HEK293 (cell line): ENCODE measurements at regions not wholly inside any gene's neighbourhood (a gene's known extent, or its start where the extent isn't known, plus 50 kb on each side); places are given as distances from the start of the nearest gene placed in this dataset.

Experiments used
- EGR2 ChIP-seq: fragments of 450-650 bp; formaldehyde crosslinking; IDR thresholded peaks from 2 replicates; pipeline ENCODE4 v1.5.1; 2016; ENCODE audit warnings: low read depth, missing biosample characterization, missing genetic modification characterization
- GLIS1 ChIP-seq: fragments of 450-650 bp; formaldehyde crosslinking; IDR thresholded peaks from 2 replicates; pipeline ENCODE4 v1.5.1; 2016; ENCODE audit warnings: missing biosample characterization, missing genetic modification characterization
- IKZF3 ChIP-seq: fragments of 450-650 bp; IDR thresholded peaks from 2 replicates; pipeline ENCODE4 v1.5.0; 2018; ENCODE audit warnings: missing biosample characterization, mild to moderate bottlenecking, missing genetic modification characterization, moderate library complexity
- KLF9 ChIP-seq: fragments of 450-650 bp; formaldehyde crosslinking; IDR thresholded peaks from 2 replicates; pipeline ENCODE4 v1.5.1; 2016; ENCODE audit warnings: missing biosample characterization, missing genetic modification characterization, low read depth
- PRDM1 ChIP-seq: fragments of 450-650 bp; formaldehyde crosslinking; IDR thresholded peaks from 2 replicates; pipeline ENCODE4; 2016; ENCODE audit warnings: missing biosample characterization, missing genetic modification characterization
- PRDM2 ChIP-seq: fragments of 450-650 bp; formaldehyde crosslinking; IDR thresholded peaks from 2 replicates; pipeline ENCODE4 v1.5.1; 2016; ENCODE audit warnings: missing biosample characterization, missing genetic modification characterization, borderline replicate concordance
- PRDM6 ChIP-seq: fragments of 450-650 bp; formaldehyde crosslinking; IDR thresholded peaks from 2 replicates; pipeline ENCODE4 v1.5.1; 2017; ENCODE audit warnings: missing biosample characterization, missing genetic modification characterization
- SCRT1 ChIP-seq: fragments of 450-650 bp; formaldehyde crosslinking; IDR thresholded peaks from 2 replicates; pipeline ENCODE4 v1.5.1; 2016; ENCODE audit warnings: missing biosample characterization, missing genetic modification characterization, borderline replicate concordance
- SP7 ChIP-seq: fragments of 450-650 bp; formaldehyde crosslinking; IDR thresholded peaks from 2 replicates; pipeline ENCODE4 v1.5.1; 2016; ENCODE audit warnings: missing biosample characterization, missing genetic modification characterization
- YY1 ChIP-seq: fragments of 450-650 bp; formaldehyde crosslinking; IDR thresholded peaks from 2 replicates; pipeline ENCODE4 v1.5.1; 2018; ENCODE audit warnings: missing biosample characterization, missing genetic modification characterization
- ZBTB48 ChIP-seq: fragments of 450-650 bp; formaldehyde crosslinking; IDR thresholded peaks from 2 replicates; pipeline ENCODE4 v1.5.1; 2016; ENCODE audit warnings: missing biosample characterization, missing genetic modification characterization
- ZFHX2 ChIP-seq: fragments of 450-650 bp; formaldehyde crosslinking; conservative IDR thresholded peaks from 2 replicates; pipeline ENCODE4 v1.5.1; 2016; ENCODE audit warnings: missing biosample characterization, missing genetic modification characterization
- ZNF157 ChIP-seq: fragments of 450-650 bp; formaldehyde crosslinking; IDR thresholded peaks from 2 replicates; pipeline ENCODE4 v1.5.1; 2016; ENCODE audit warnings: missing biosample characterization, missing genetic modification characterization
- ZNF169 ChIP-seq: fragments of 450-650 bp; formaldehyde crosslinking; IDR thresholded peaks from 2 replicates; pipeline ENCODE4 v1.5.1; 2016; ENCODE audit warnings: missing biosample characterization, missing genetic modification characterization
- ZNF280D ChIP-seq: fragments of 450-650 bp; formaldehyde crosslinking; IDR thresholded peaks from 2 replicates; pipeline ENCODE4 v1.5.1; 2016; ENCODE audit warnings: missing biosample characterization, missing genetic modification characterization
- ZNF362 ChIP-seq: fragments of 450-650 bp; formaldehyde crosslinking; IDR thresholded peaks from 2 replicates; pipeline ENCODE4 v1.5.1; 2016; ENCODE audit warnings: missing biosample characterization, missing genetic modification characterization
- ZNF449 ChIP-seq: fragments of 450-650 bp; formaldehyde crosslinking; IDR thresholded peaks from 2 replicates; pipeline ENCODE4 v1.5.1; 2017; ENCODE audit warnings: missing biosample characterization, mild to moderate bottlenecking, missing genetic modification characterization, moderate library complexity
- ZNF600 ChIP-seq: fragments of 450-650 bp; formaldehyde crosslinking; IDR thresholded peaks from 2 replicates; pipeline ENCODE4 v1.5.1; 2016; ENCODE audit warnings: missing biosample characterization, missing genetic modification characterization
- ZNF629 ChIP-seq: fragments of 450-650 bp; formaldehyde crosslinking; IDR thresholded peaks from 2 replicates; pipeline ENCODE4 v1.5.1; 2017; ENCODE audit warnings: missing biosample characterization, missing genetic modification characterization
- ZNF639 ChIP-seq: fragments of 450-650 bp; formaldehyde crosslinking; IDR thresholded peaks from 2 replicates; pipeline ENCODE4 v1.5.1; 2016; ENCODE audit warnings: missing biosample characterization, missing genetic modification characterization
- ZNF792 ChIP-seq: fragments of 450-650 bp; formaldehyde crosslinking; IDR thresholded peaks from 2 replicates; pipeline ENCODE4 v1.5.1; 2016; ENCODE audit warnings: missing biosample characterization, missing genetic modification characterization
- ZNF830 ChIP-seq: fragments of 450-650 bp; IDR thresholded peaks from 2 replicates; pipeline ENCODE4 v1.5.0; 2018; ENCODE audit warnings: missing biosample characterization, missing genetic modification characterization, low read depth, mild to moderate bottlenecking, moderate library complexity
- ZNF843 ChIP-seq: fragments of 450-650 bp; formaldehyde crosslinking; IDR thresholded peaks from 2 replicates; pipeline ENCODE4 v1.5.1; 2016; ENCODE audit warnings: missing biosample characterization, missing genetic modification characterization
- ZSCAN4 ChIP-seq: fragments of 450-650 bp; formaldehyde crosslinking; IDR thresholded peaks from 2 replicates; pipeline ENCODE4 v1.5.1; 2017; ENCODE audit warnings: missing biosample characterization, missing genetic modification characterization

- TF ChIP-seq ZNF157 = no peak
- TF ChIP-seq ZNF792 (tag by site-specific recombination) = no peak
- TF ChIP-seq PRDM2 = no peak
- TF ChIP-seq ZNF843 = no peak
- TF ChIP-seq SP7 = no peak
- no peak for TF ChIP-seq ZBTB48 (tag by site-specific recombination)
- no peak for TF ChIP-seq ZNF169
- peak; percentile 66 for TF ChIP-seq ZNF362
- TF ChIP-seq ZNF629 (tag by site-specific recombination) = peak; percentile 73
- no peak for TF ChIP-seq ZNF639 (tag by site-specific recombination)
- no peak for TF ChIP-seq PRDM1
- TF ChIP-seq ZFHX2 (tag by site-specific recombination) = peak; percentile 63
- no peak for TF ChIP-seq KLF9 (tag by site-specific recombination)
- peak; percentile 69 for TF ChIP-seq PRDM6 (tag by site-specific recombination)
- peak; percentile 72 for TF ChIP-seq GLIS1 (tag by site-specific recombination)
- no peak for TF ChIP-seq YY1 (tag by site-specific recombination)
- TF ChIP-seq ZSCAN4 (tag by site-specific recombination) = no peak
- TF ChIP-seq ZNF600 (tag by site-specific recombination) = no peak
- TF ChIP-seq ZNF830 (tag by site-specific recombination) = no peak
- no peak for TF ChIP-seq SCRT1
- TF ChIP-seq ZNF449 (tag by site-specific recombination) = no peak
- TF ChIP-seq EGR2 = peak; percentile 41; the same call in 1 of the 2 replicates
- no peak for TF ChIP-seq ZNF280D
- TF ChIP-seq IKZF3 (tag by site-specific recombination) = no peak
Measured at GRCh38 chr5:175235251-175235960, 208.6 kb downstream of the DRD1 start (continued).
